ENCODE measurements at regions not wholly inside any gene's neighbourhood (a gene's known extent, or its start where the extent isn't known, plus 50 kb on each side); places are given as distances from the start of the nearest gene placed in this dataset.

DNA sequence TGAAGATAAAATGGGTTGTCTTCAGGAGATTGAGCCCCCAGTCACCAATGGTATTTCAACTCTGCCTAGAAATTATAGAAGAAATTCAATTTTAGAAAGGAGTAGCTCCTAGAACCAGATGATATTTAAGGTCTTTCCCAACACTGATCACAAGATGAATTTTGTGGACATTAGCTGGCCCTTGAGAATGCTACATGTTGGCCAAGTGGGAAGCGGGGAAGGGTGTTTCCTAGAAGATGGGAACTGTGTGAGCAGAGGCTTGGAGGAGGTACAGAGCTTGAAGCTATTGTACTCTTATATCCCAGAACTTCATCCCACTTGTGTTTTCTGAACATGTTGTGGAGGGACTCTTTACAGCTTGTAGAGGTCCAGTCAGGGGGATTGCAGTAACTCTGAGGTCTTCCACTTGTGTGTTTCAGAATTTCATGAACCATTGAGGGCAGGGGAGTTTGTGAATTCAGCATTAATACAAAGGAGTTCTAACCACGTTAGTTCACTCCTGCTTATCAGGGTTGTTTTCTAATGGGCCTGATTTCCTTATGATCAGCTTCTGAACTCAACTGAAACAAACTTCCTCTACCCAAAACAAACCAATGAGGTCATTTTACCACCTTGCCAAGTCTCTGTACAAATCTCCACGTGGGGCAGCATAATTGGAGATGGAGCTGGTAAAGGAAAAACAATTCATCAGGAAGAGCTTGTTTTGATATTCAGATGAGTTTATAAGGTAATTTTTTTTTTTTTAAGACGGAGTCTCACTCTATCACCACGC, 152.6 kb upstream of the TPM1 start:
- TF ChIP-seq, protein P1, sequence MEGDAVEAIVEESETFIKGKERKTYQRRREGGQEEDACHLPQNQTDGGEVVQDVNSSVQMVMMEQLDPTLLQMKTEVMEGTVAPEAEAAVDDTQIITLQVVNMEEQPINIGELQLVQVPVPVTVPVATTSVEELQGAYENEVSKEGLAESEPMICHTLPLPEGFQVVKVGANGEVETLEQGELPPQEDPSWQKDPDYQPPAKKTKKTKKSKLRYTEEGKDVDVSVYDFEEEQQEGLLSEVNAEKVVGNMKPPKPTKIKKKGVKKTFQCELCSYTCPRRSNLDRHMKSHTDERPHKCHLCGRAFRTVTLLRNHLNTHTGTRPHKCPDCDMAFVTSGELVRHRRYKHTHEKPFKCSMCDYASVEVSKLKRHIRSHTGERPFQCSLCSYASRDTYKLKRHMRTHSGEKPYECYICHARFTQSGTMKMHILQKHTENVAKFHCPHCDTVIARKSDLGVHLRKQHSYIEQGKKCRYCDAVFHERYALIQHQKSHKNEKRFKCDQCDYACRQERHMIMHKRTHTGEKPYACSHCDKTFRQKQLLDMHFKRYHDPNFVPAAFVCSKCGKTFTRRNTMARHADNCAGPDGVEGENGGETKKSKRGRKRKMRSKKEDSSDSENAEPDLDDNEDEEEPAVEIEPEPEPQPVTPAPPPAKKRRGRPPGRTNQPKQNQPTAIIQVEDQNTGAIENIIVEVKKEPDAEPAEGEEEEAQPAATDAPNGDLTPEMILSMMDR (IDR thresholded peaks at IDR 0.05; ENCODE audit: unreplicated experiment): no peak
- POLR2A ChIA-PET: interaction anchor here (0.6 to 1.9 kb wide), 3 partner anchors 10 to 817 kb away, joined by 3 to 6 read pairs (median 4); no protein-coding TSS in a partner anchor
- no peaks in the 10 kb centered on the region for H3K36me3 Mint-ChIP-seq (ENCODE audit: insufficient read depth, unreplicated experiment)
- peak; percentile 46 for DNase-seq (ENCODE audit: unreplicated experiment)
- no peak overlapping the region for H3K4me3 Mint-ChIP-seq (ENCODE audit: unreplicated experiment)
- CTCF ChIA-PET: interaction anchor here (0.6 to 1.4 kb wide), 5 partner anchors 39 to 514 kb away, joined by 3 to 5 read pairs (median 3); no protein-coding TSS in a partner anchor
- no TSS peak for BruUV-seq (replicated peaks)
- H3K9me3 Mint-ChIP-seq (ENCODE audit: unreplicated experiment): no peaks in the 10 kb centered on the region
- H3K4me1 Mint-ChIP-seq (ENCODE audit: insufficient read depth, unreplicated experiment): peaks cover 19% of the 10 kb centered on the region
- H3K27ac Mint-ChIP-seq (ENCODE audit: low read depth, unreplicated experiment): no peak overlapping the region
- intact Hi-C loops (cut with micrococcal nuclease): no loop called here
- H3K27me3 Mint-ChIP-seq (ENCODE audit: insufficient read depth, unreplicated experiment): no peaks in the 10 kb centered on the region

DNA sequence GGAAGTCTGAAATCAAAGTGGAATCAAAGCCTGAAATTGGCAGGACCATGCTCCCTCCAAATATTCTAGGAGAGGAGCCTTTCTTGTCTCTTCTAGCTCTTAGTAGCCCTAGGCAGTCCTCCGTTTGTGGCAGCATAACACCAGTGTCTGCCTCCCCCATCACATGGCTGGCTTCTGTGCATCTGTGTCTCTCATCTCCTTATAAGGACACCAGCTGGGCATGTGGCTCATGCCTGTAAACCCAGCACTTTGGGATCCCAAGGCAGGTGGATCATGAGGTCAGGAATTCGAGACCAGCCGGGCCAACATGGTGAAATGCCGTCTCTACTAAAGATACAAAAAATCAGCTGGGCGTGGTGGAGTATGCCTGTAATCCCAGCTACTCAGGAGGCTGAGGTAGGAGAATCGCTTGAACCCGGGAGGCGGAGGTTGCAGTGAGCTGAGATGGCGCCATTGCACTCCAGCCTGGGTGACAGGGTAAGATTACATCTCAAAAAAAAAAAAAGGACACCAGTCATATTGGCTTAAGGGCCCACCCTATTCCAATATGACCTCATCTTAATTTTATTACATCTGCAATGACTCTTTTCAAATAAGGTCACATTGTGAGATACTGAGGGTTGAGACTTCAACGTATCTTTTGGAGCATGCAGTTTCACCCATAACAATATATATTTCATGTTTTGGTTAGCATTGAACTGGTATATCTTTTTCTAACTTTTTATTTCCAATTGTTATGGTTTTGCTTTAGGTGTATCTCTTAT, 148.0 kb upstream of the TPM1 start:
- Mint-ChIP-seq H3K4me1 (ENCODE audit: insufficient read depth, unreplicated experiment) (peaks cover 54% of the 10 kb centered on the region), H3K36me3 (ENCODE audit: insufficient read depth, unreplicated experiment) (peaks cover 7% of the 10 kb centered on the region), H3K9me3 (ENCODE audit: unreplicated experiment) (no peaks in the 10 kb centered on the region), H3K27me3 (ENCODE audit: insufficient read depth, unreplicated experiment) (no peaks in the 10 kb centered on the region), H3K27ac (ENCODE audit: low read depth, unreplicated experiment) (peak overlapping the region; percentile 46), H3K4me3 (ENCODE audit: unreplicated experiment) (no peak overlapping the region)
- ChIA-PET POLR2A (interaction anchor here (0.5 to 0.7 kb wide), 3 partner anchors 14 to 141 kb away, joined by 3 to 4 read pairs (median 3); no protein-coding TSS in a partner anchor), CTCF (interaction anchor here (0.6 to 3.0 kb wide), 2 partner anchors 153 to 198 kb away, joined by 3 to 11 read pairs; no protein-coding TSS in a partner anchor)
- no TSS peak for BruUV-seq (replicated peaks)
- intact Hi-C loops (cut with micrococcal nuclease): loop anchor here (5.0 kb wide), 1 partner anchor 153 kb away; no protein-coding TSS in a partner anchor
- TF ChIP-seq, protein P1 (IDR thresholded peaks at IDR 0.05; ENCODE audit: unreplicated experiment): no peak
- no peak for DNase-seq (ENCODE audit: unreplicated experiment)

DNA sequence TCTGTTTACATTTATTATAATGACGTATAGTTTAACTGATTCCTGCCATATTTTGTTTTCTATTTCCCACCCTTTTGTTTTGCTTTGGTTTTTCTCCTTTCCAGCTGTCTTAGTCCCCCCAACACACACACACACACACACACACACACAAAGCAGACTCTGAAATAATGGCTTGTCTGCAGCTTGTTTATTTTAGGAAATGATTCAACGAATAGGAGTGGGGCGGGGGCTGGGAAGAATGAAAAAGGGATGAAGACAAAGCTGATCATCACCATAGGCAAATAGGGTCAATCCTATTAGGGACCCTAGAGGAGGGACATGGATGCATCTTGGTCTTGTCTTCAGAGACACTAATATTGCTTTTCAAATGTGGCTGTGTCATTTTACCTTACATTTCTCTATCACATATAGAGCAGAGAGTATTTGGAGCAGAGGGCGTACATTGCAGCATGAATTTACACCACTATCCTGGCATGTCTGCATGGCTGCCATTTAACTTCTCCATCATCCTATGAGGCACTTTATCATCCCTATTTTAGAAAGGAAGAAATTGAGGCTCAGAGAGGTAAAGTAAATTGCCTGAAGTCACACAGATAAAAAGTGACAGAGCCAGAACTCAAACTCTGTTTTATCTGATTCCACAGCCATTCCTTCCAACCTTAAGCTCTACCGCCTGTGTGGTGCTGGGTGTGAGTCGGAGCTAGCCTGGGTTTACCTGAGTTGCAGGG, 147.2 kb upstream of the TPM1 start:
- H3K9me3 Mint-ChIP-seq (ENCODE audit: unreplicated experiment): no peaks in the 10 kb centered on the region
- CTCF ChIA-PET: interaction anchor here (0.6 to 3.0 kb wide), 6 partner anchors 8 to 503 kb away, joined by 3 to 11 read pairs (median 4); no protein-coding TSS in a partner anchor
- no TSS peak for BruUV-seq (replicated peaks)
- H3K27me3 Mint-ChIP-seq (ENCODE audit: insufficient read depth, unreplicated experiment): no peaks in the 10 kb centered on the region
- POLR2A ChIA-PET: interaction anchor here (0.5 to 2.4 kb wide), 6 partner anchors 14 to 819 kb away, joined by 3 to 12 read pairs (median 3); no protein-coding TSS in a partner anchor
- peak; percentile 60 for DNase-seq (ENCODE audit: unreplicated experiment)
- H3K36me3 Mint-ChIP-seq (ENCODE audit: insufficient read depth, unreplicated experiment): peaks cover 7% of the 10 kb centered on the region
- intact Hi-C loops (cut with micrococcal nuclease): loop anchor here (5.0 kb wide), 1 partner anchor 152 kb away; no protein-coding TSS in a partner anchor
- H3K4me1 Mint-ChIP-seq (ENCODE audit: insufficient read depth, unreplicated experiment): peaks cover 56% of the 10 kb centered on the region
- no peak overlapping the region for H3K4me3 Mint-ChIP-seq (ENCODE audit: unreplicated experiment)
- peak overlapping the region; percentile 90 for H3K27ac Mint-ChIP-seq (ENCODE audit: low read depth, unreplicated experiment)
- TF ChIP-seq, protein P1 (IDR thresholded peaks at IDR 0.05; ENCODE audit: unreplicated experiment): no peak
